ENCODE measurements at regions not wholly inside any gene's neighbourhood (a gene's known extent, or its start where the extent isn't known, plus 50 kb on each side); places are given as distances from the start of the nearest gene placed in this dataset.
A peak's percentile ranks its signal among the peaks of the same experiment; 100 is the strongest.
"Not testable (repeated sequence)": the region's sequence is repeated elsewhere in the genome, so short reads cannot be mapped to it uniquely, and the experiment has no call there.

DNA sequence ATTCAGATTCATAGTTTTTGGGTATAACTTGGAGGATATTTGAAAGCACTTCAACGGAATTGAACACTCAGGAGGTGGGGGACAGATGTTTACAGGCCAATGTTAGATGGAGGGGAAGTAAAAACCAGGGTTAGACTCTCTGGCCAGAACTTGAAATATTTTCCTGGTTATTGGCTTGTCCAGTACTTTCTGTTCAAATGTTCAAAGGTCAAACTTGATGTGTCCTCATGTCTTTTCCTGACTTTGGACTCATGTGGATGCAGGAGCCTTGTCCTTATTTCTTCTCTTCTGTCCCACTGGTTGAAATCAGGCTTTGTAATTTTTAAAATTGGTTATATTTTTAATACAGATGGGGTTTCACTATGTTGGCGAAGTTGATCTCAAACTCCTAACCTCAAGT lies 2148.5 kb upstream of the RAG2 start:
- DNase-seq (ENCODE audit: low read depth), result not testable (repeated sequence)

DNA sequence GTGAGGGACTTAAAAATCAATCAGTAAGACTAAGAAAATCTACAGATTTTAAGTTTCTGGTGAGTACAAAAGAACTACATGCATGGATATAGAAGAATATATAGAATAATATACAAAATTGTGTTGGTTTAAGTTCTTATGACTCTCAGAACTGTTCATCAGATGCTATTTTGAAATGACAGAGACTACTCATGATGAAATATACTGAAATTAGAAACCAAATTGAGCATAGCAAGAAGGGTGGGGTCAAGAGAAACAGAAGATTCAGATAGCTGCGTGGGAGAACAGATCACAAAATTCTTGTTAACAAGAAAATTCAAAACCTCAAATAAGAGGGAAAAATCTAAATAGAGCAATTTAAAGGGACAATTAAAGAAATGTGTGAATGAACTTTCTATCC lies 2125.3 kb upstream of the RAG2 start:
- no peak for DNase-seq (ENCODE audit: low read depth)

DNA sequence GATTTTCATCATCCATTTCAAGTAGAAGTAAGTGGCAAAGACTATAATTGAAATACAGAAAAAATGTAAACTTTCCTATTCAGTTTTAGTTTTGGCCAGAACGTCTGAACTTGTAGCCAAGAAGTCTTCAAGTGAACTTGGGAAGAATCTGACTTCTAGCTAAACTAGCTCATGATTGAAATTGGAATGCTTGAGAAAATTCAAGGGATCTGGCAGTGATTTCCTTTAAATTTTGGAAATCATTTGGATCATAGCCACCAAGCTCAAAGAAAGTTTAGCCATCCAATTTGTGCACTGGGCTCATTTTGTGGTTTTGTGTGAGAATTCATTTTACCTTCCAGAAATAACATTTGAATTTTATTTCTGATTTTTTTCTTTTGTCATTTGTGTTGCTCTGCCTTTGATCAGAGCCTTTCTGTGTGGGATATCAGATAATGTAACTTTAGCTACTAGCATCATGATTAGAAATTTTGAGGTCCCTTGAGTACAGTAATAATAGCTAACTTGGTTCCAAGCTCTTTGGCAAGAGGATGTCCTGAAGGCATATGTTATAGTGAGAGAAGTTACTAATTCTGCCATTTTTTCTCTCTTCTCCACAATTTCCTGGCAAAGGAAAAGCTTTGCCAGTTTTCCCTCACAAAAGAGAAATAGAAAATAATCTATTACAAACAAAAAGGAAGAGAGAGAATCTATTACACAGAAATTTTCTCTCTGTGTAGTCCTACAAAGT lies 2123.7 kb upstream of the RAG2 start:
- no peak for DNase-seq (ENCODE audit: low read depth)

DNA sequence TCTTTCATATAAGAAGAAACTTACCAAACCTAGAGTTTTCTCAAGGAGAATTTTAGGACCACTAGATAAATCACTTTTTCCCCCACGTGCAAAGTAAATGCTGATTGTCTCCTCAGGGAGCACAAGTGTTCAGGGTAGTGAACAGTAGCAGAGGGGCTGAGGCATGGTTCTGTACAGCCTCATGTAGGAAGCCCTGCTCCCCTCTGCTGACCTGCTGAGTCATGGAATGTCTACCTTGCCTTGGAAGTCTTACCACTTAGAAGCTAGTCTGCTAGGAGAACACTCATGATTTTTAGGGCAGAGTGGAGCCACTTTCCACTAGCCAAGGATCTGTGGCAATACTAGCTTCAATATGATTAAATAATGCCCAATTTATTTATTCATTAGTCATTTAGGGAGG lies 2120.6 kb upstream of the RAG2 start:
- peak; percentile 6 for DNase-seq (ENCODE audit: low read depth)

GRCh38 chr11:38718049-38718448 lies 2120.0 kb upstream of the RAG2 start:
- DNase-seq (ENCODE audit: low read depth), result peak; percentile 27

- no peak for DNase-seq (ENCODE audit: low read depth)
Observed at GRCh38 chr11:38711110-38711509, 2113.1 kb upstream of the RAG2 start.

- no peak for DNase-seq (ENCODE audit: low read depth)
Observed at GRCh38 chr11:38710262-38710661, 2112.2 kb upstream of the RAG2 start.

GRCh38 chr11:38700111-38700510 lies 2102.1 kb upstream of the RAG2 start:
- no peak for DNase-seq (ENCODE audit: low read depth)

DNA sequence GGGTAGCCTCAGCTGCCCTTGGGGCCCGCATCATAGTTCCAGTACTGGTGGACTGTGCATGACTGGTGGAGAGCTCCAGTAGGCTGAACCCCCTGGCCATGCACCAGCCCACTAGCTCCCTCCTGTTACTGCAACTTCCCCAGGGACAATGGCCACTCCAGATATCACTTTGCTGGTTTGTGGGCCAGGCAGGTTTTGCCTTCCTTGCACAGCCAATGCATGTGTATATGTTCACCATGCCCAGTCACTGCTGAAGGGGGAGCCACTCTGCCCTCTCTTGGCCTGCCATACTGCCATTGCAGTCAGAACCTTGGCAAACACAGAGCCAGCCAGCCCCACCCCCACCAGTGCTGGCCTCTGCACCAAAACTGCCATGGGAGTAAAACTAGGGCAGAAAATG lies 2095.3 kb upstream of the RAG2 start:
- no peak for DNase-seq (ENCODE audit: low read depth)

DNA sequence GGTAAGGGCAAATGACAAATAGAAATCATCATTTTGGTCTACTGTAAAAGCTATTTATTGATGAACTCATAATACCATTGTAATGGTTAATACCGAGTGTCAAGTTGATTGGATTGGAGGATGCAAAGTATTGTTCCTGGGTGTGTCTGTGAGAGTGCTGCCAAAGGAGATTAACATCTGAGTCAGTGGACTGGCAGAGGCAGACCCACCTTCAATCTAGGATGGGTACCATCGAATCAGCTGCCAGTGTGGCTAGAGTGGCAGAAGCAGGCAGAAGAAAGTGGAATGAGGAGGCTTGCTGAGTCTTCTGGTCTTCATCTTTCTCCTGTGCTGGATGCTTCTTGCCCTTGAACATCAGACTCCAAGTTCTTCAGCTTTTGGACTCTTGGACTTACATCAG lies 2092.2 kb upstream of the RAG2 start:
- DNase-seq (ENCODE audit: low read depth), result peak; percentile 1

DNA sequence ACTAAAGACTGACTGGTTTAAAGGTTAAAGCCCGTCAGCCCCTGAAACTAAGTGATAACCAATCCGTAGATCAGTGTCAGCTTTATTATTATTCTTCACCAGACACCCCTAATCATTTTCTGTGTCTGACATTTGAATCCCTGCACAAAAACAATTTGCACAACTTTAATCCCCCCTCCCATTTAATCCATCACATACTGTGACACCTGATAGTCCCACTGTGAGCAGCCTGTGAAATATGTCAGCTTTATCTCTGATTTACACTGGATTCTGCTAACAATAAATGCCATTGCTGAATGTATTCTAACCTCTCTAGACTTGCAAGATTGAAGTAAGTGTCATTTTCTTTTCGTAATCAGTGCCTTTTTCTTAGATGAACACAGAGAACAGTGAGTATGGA lies 2089.0 kb upstream of the RAG2 start:
- DNase-seq (ENCODE audit: low read depth), result no peak

GRCh38 chr11:38683484-38683883 lies 2085.4 kb upstream of the RAG2 start:
- DNase-seq (ENCODE audit: low read depth), result no peak

DNA sequence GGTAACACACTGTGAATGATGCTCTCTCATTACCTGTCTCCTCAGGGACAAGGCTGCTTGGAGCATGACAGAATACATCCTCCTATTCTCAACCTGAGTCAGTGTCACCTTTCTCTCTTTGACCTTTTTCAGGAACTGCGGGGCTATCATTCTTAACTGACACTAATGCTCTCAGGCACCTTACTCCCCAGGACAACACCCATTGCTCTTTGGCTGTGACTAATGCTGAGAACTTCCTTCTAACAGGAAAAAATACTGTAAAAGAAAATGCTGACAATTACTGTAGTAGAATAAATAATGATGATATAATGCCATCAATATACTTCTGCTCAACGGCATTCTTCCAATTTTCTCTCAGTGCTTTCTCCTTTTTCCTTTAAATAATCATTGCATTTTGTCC lies 2082.7 kb upstream of the RAG2 start:
- DNase-seq (ENCODE audit: low read depth), result no peak

DNA sequence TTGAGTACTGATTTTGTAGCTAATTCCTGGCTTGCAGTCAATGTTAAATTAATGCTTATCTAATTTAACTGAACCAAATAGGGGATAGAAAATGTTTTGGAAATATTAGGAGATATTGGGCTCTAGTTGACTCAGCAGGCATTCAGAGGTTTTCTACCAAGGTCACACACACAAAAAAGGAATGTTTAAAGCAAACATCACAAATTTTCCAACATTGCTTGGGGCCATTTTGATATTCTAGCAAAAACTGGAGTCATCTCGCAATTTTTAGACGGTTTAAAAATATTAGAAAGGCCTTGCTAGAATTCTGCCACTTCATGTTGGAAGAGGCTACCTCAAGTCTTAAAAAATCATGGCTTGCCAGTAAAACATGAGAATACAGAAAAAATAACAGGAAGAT lies 2082.1 kb upstream of the RAG2 start:
- DNase-seq (ENCODE audit: low read depth), result no peak

- DNase-seq (ENCODE audit: low read depth), result no peak
Observed at GRCh38 chr11:38672445-38672844, 2074.4 kb upstream of the RAG2 start.

GRCh38 chr11:38667359-38667758 lies 2069.3 kb upstream of the RAG2 start:
- DNase-seq (ENCODE audit: low read depth), result no peak

DNA sequence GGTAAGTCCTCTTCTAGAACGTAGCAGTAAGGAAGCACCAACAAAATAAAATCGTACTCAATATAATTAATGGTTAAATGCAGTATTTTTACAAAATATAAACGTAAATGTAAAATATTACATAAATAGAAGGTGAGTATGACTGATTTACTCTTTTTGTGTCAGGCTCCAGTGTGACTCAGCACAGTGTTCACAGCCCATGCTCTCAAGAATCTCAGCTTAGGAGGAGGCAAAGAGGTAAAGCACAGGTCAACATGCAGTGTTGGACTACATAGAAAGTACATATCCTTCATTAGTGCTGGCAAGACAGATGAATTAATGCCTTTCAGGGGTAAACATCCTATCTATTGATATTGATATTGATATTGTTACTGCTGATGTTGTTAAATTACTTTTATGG lies 2050.6 kb upstream of the RAG2 start:
- peak; percentile 15 for DNase-seq (ENCODE audit: low read depth)

DNA sequence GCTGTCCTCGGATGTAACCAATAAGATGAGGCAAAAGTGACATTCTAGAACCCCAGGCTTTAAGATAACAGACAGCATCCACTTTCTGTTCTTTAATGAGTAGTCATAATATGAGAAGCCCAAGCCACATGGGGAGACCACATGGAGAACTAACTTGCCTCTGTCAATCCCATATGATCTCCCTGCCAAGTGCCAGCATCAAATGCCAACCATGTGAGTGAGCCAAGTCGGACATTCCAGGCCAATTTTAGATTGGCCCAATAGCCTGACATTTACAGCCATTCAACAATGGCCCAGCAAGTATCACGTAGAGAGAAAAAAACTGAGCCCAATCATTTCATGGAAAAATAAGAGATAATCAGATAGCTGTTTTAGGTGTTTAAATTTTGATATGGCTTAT lies 2048.3 kb upstream of the RAG2 start:
- DNase-seq (ENCODE audit: low read depth), result peak; percentile 5

- DNase-seq (ENCODE audit: low read depth), result no peak
Observed at GRCh38 chr11:38640854-38641253, 2042.8 kb upstream of the RAG2 start.

- DNase-seq (ENCODE audit: low read depth), result no peak
Observed at GRCh38 chr11:38612701-38613100, 2014.7 kb upstream of the RAG2 start.

- not testable (repeated sequence) for DNase-seq (ENCODE audit: low read depth)
Observed at GRCh38 chr11:38601371-38601770, 2003.3 kb upstream of the RAG2 start.

DNA sequence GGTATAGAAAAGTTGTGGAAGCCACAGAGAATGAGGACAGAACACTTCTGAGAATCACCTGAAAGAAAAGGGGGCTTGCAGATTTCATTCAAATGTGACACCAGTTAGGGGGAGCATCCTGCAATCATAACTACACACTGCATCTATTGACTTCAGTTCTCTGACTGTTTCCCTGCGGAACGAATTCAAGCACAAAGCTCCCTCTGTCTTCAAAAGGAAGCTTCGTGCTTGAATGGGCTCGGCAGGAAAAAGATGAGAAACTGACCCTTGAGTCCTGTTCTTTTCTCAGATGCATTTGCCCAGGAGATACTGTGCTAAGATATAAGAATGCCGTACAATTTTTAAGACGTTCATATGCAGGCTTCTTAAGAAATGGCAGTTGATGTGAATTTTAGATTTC lies 2000.4 kb upstream of the RAG2 start:
- DNase-seq (ENCODE audit: low read depth), result no peak

DNA sequence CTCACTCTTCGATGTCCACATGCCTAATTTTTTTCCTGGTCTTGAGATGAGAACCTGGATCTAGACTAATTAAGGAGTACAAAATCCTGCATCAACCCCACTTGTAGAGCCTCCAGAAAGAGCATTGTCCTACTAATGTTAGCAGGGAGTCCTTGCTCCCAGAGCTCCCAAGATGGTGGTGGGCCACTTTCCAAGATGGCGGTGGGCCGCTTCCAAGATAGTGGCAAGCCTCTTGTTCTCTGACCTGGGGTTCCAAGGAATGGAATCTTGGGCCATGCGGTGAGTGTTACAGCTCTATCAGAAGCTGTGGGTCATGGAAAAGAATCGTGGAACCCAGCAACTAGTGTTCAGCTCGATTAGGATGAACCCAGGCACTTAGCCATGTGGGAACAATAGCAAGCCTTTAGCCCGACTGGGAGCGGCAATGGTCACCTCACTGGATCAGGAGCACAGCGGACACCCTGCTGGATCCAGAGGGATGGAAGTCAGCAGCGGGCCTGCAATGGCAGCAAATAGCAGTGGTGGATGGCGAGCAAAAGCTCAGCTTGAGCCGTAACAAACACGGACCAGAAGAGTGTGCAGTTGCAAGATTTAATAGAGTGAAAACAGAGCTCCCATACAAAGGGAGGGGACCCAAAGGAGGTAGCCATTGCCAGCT lies 1997.5 kb upstream of the RAG2 start:
- DNase-seq (ENCODE audit: low read depth), result not testable (repeated sequence)

Data from HT1080 (cell line).